ENCODE measurements at regions not wholly inside any gene's neighbourhood (a gene's known extent, or its start where the extent isn't known, plus 50 kb on each side); places are given as distances from the start of the nearest gene placed in this dataset.

- H3K4me1 ChIP-seq (ENCODE audit: insufficient read depth, low read length) = no peaks in the 10 kb centered on the region
- no peak for TF ChIP-seq ZNF124 (CRISPR knock-in tag; IDR thresholded peaks at IDR 0.05)
- no peaks in the 10 kb centered on the region for H3K27me3 ChIP-seq (ENCODE audit: control insufficient read depth in 1 of 2, insufficient read depth in 2 of 2, low read length in 2 of 2)
- no peak for FAIRE-seq
- no peak for DNase-seq (ENCODE audit: low spot score)
- ChIA-PET POLR2A (no interaction called here), CTCF (ENCODE audit: low intra/inter-chr PET ratio, low total read pairs) (no interaction called here)
- ATAC-seq = no peak
- H3K4me2 ChIP-seq (ENCODE audit: low read depth, low read length) = no peak overlapping the region
- in situ Hi-C loops (cut with HindIII; ENCODE audit: extremely low pct_ligation_motif_present, low pct_unique_long_range_greater_than_20kb) (no loop called here), intact Hi-C loops (cut with micrococcal nuclease; ENCODE audit: unreplicated experiment) (no loop called here)
- H3K9ac ChIP-seq (ENCODE audit: insufficient read depth, low read depth, low read length) = no peak overlapping the region
- no peak overlapping the region for H3K27ac ChIP-seq (ENCODE audit: extremely low read length, insufficient read depth, low read length)
- no peak overlapping the region for H2AFZ ChIP-seq (ENCODE audit: low read length)
- 39% methylated on average over 4 of the region's 4 CpGs for WGBS (ENCODE audit: low lambda C conversion rate)
- no peaks in the 10 kb centered on the region for H4K20me1 ChIP-seq (ENCODE audit: insufficient read depth, low read length)
- no peaks in the 10 kb centered on the region for H3K9me3 ChIP-seq (ENCODE audit: low read length)
- BruUV-seq (replicated peaks) = no TSS peak
- H3K36me3 ChIP-seq (replicated peaks in 1 of 2; ENCODE audit: control insufficient read depth in 1 of 2, insufficient read depth in 2 of 2, low read length in 2 of 2) = no peaks in the 10 kb centered on the region
- no peak overlapping the region for H3K4me3 ChIP-seq (replicated peaks in 1 of 3; ENCODE audit: insufficient read depth in 1 of 3, low read depth in 2 of 3, low read length in 3 of 3)
- no peaks in the 10 kb centered on the region for H3K79me2 ChIP-seq (ENCODE audit: insufficient read depth, low read length)
Observed at GRCh38 chr20:22841846-22842245, 193.3 kb upstream of the SSTR4 start.

- BruUV-seq (replicated peaks) = no TSS peak
- 3% methylated on average over 5 of the region's 5 CpGs for WGBS (ENCODE audit: low lambda C conversion rate)
- no peak for TF ChIP-seq ISX (CRISPR knock-in tag; conservative IDR thresholded peaks at IDR 0.05)
- peak; percentile 51; the same call in 1 of the 2 replicates for TF ChIP-seq CEBPB (IDR thresholded peaks at IDR 0.05; ENCODE audit: borderline replicate concordance, low read depth, low read length)
- no peak for TF ChIP-seq SMC3 (IDR thresholded peaks at IDR 0.05; ENCODE audit: low read length)
- TF ChIP-seq FOXA3 (CRISPR knock-in tag; IDR thresholded peaks at IDR 0.05) = no peak
- TF ChIP-seq DRAP1 (CRISPR knock-in tag; IDR thresholded peaks at IDR 0.05) = no peak
- TF ChIP-seq TCF12 (IDR thresholded peaks at IDR 0.05) = no peak
- no peak for TF ChIP-seq TCF12 (CRISPR knock-in tag; IDR thresholded peaks at IDR 0.05)
- no peak for TF ChIP-seq ZNF549 (CRISPR knock-in tag; IDR thresholded peaks at IDR 0.05)
- no peak for TF ChIP-seq KLF15 (CRISPR knock-in tag; IDR thresholded peaks at IDR 0.05; ENCODE audit: borderline replicate concordance)
- no peak for TF ChIP-seq AKNA (CRISPR knock-in tag; IDR thresholded peaks at IDR 0.05; ENCODE audit: borderline replicate concordance)
- TF ChIP-seq BHLHE40 (IDR thresholded peaks at IDR 0.05; ENCODE audit: low read length) = 0 out of 2 replicates have a peak, but pooled peaks have one; percentile 20
- no peak for TF ChIP-seq ZNF264 (CRISPR knock-in tag; IDR thresholded peaks at IDR 0.05)
- no peak for TF ChIP-seq GABPB1 (CRISPR knock-in tag; IDR thresholded peaks at IDR 0.05)
- no peak for TF ChIP-seq ZNF350 (CRISPR knock-in tag; IDR thresholded peaks at IDR 0.05; ENCODE audit: borderline replicate concordance, low read depth)
- no peak for TF ChIP-seq MAFG (CRISPR knock-in tag; IDR thresholded peaks at IDR 0.05)
Observed at GRCh38 chr20:22842793-22843192, 192.3 kb upstream of the SSTR4 start.

More at GRCh38 chr20:22842793-22843192, 192.3 kb upstream of the SSTR4 start:
- in situ Hi-C loops (cut with HindIII; ENCODE audit: extremely low pct_ligation_motif_present, low pct_unique_long_range_greater_than_20kb) = no loop called here
- no peaks in the 10 kb centered on the region for H3K36me3 ChIP-seq (replicated peaks in 1 of 2; ENCODE audit: control insufficient read depth in 1 of 2, insufficient read depth in 2 of 2, low read length in 2 of 2)
- ChIA-PET CTCF (ENCODE audit: low intra/inter-chr PET ratio, low total read pairs) (no interaction called here), POLR2A (no interaction called here)
- ATAC-seq (no peak), FAIRE-seq (no peak), DNase-seq (ENCODE audit: low spot score) (no peak)
- no peaks in the 10 kb centered on the region for H4K20me1 ChIP-seq (ENCODE audit: insufficient read depth, low read length)
- no peak overlapping the region for H2AFZ ChIP-seq (ENCODE audit: low read length)
- H3K9me3 ChIP-seq (ENCODE audit: low read length) = no peaks in the 10 kb centered on the region
- no peaks in the 10 kb centered on the region for H3K79me2 ChIP-seq (ENCODE audit: insufficient read depth, low read length)
- H3K9ac ChIP-seq (ENCODE audit: insufficient read depth, low read depth, low read length) = no peak overlapping the region
- no peak overlapping the region for H3K4me3 ChIP-seq (replicated peaks in 1 of 3; ENCODE audit: insufficient read depth in 1 of 3, low read depth in 2 of 3, low read length in 3 of 3)
- no peak overlapping the region for H3K4me2 ChIP-seq (ENCODE audit: low read depth, low read length)
- H3K27ac ChIP-seq (ENCODE audit: extremely low read length, insufficient read depth, low read length) = no peak overlapping the region
- H3K27me3 ChIP-seq (ENCODE audit: control insufficient read depth in 1 of 2, insufficient read depth in 2 of 2, low read length in 2 of 2) = no peaks in the 10 kb centered on the region
- H3K4me1 ChIP-seq (ENCODE audit: insufficient read depth, low read length) = no peaks in the 10 kb centered on the region
- intact Hi-C loops (cut with micrococcal nuclease; ENCODE audit: unreplicated experiment) = no loop called here

All from HepG2 (cell line).